SK-N-SH (cell line): ENCODE measurements at regions not wholly inside any gene's neighbourhood (a gene's known extent, or its start where the extent isn't known, plus 50 kb on each side); places are given as distances from the start of the nearest gene placed in this dataset.

Experiments
- CTCF ChIA-PET: fragments of 300-600, 350-600 bp; formaldehyde crosslinking; extraction: SDS; loops from one replicate; lab custom pipeline; 2021; lab: Yijun Ruan, JAX
- POLR2A ChIA-PET: fragments of 350-600 bp; sonication (Branson Sonifier 250); formaldehyde crosslinking; extraction: SDS; loops from one replicate; lab custom pipeline; 2020; ENCODE audit warnings: antibody characterized with exemption, inconsistent platforms; lab: Yijun Ruan, JAX
- DNase-seq: peaks from one replicate; pipeline ENCODE4 v3.0.0; 2012
- H2AFZ ChIP-seq: fragments of 200-600 bp; sonication (generic); 2 replicates; pipeline ENCODE4 v1.8.1; 2016; ENCODE audit warnings: antibody characterized with exemption, mild to moderate bottlenecking, low read depth
- H3F3A ChIP-seq: fragments of 200-600 bp; sonication (generic); replicated peaks from 2 replicates; pipeline ENCODE3; 2016; ENCODE audit warnings: antibody characterized with exemption, mild to moderate bottlenecking; ENCODE audit not compliant: insufficient read depth
- H3K27ac ChIP-seq, 2 experiments: fragments of 200-500 bp in 1 of 2; fragments of 200-600 bp in 1 of 2; sonication (Bioruptor generic) in 1 of 2; sonication (generic), shearing (Covaris generic) in 1 of 2; 2 replicates each; pipeline versions ENCODE4 v1.5.1 to v1.6.1; 2014 to 2016; ENCODE audit warnings: low read depth in 2 of 2, inconsistent platforms in 1 of 2, low read length in 1 of 2, mild to moderate bottlenecking in 1 of 2, mixed read lengths in 1 of 2
- H3K27me3 ChIP-seq: fragments of 200-600 bp; sonication (generic), shearing (Covaris generic); 2 replicates; pipeline ENCODE4 v1.6.1; 2016; ENCODE audit warnings: mixed run types; ENCODE audit not compliant: insufficient read depth
- H3K36me3 ChIP-seq, 2 experiments: fragments of 200-500 bp in 1 of 2; fragments of 200-600 bp in 1 of 2; sonication (Bioruptor generic) in 1 of 2; sonication (generic) in 1 of 2; replicated peaks in 1 of 2; 2 replicates each; pipeline versions ENCODE3 to v1.5.1; 2014 to 2016; ENCODE audit warnings: low read length in 1 of 2, mild to moderate bottlenecking in 1 of 2; ENCODE audit not compliant: insufficient read depth in 2 of 2, control insufficient read depth in 1 of 2
- H3K4me1 ChIP-seq, 2 experiments: fragments of 200-500 bp in 1 of 2; fragments of 200-600 bp in 1 of 2; sonication (Bioruptor generic) in 1 of 2; sonication (generic), shearing (Covaris generic) in 1 of 2; 2 replicates each; pipeline versions ENCODE4 v1.5.1 to v1.6.1; 2014 to 2016; ENCODE audit warnings: low read depth in 1 of 2, low read length in 1 of 2, mixed run types in 1 of 2; ENCODE audit not compliant: insufficient read depth in 2 of 2, control insufficient read depth in 1 of 2
- H3K4me2 ChIP-seq: fragments of 200-600 bp; sonication (generic), shearing (Covaris generic); 2 replicates; pipeline ENCODE4 v1.6.1; 2017; ENCODE audit warnings: mixed run types
- H3K4me3 ChIP-seq, 2 experiments: fragments of 200-500 bp in 1 of 2; fragments of 200-600 bp in 1 of 2; sonication (Bioruptor generic) in 1 of 2; sonication (generic), shearing (Covaris generic) in 1 of 2; 2 replicates each; pipeline versions ENCODE4 v1.5.1 to v1.8.1; 2014 to 2016; ENCODE audit warnings: low read depth in 2 of 2, inconsistent platforms in 1 of 2, low read length in 1 of 2, mild to moderate bottlenecking in 1 of 2, mixed read lengths in 1 of 2, moderate library complexity in 1 of 2
- H3K79me2 ChIP-seq: fragments of 200-600 bp; sonication (generic); 2 replicates; pipeline ENCODE4 v1.8.1; 2017; ENCODE audit warnings: mild to moderate bottlenecking; ENCODE audit not compliant: insufficient read depth
- H3K9ac ChIP-seq: fragments of 200-600 bp; sonication (generic); 2 replicates; pipeline ENCODE4 v1.6.1; 2017; ENCODE audit warnings: mixed run types
- H3K9me2 ChIP-seq: fragments of 200-600 bp; sonication (generic); 2 replicates; pipeline ENCODE4 v1.6.1; 2017; ENCODE audit warnings: mixed run types
- H3K9me3 ChIP-seq: fragments of 200-600 bp; sonication (generic); 2 replicates; pipeline ENCODE4 v1.6.1; 2017; ENCODE audit warnings: mixed run types, mild to moderate bottlenecking, moderate library complexity
- H4K20me1 ChIP-seq: fragments of 200-600 bp; sonication (generic); 2 replicates; pipeline ENCODE4 v1.6.1; 2017; ENCODE audit warnings: mild to moderate bottlenecking, mixed run types; ENCODE audit not compliant: insufficient read depth
- EZH2phosphoT487 ChIP-seq: fragments of 200-600 bp; sonication (generic); IDR thresholded peaks from 2 replicates; pipeline ENCODE4 v1.6.1; 2017; ENCODE audit warnings: low read depth, mixed run types, mild to moderate bottlenecking, antibody characterized with exemption, moderate library complexity, borderline replicate concordance
- FOSL2 ChIP-seq: IDR thresholded peaks from 2 replicates; pipeline ENCODE4 v1.4.0; 2012; ENCODE audit warnings: low read depth, mild to moderate bottlenecking, moderate library complexity, borderline replicate concordance
- FOXJ3 ChIP-seq: sonication (generic); formaldehyde crosslinking; IDR thresholded peaks from 2 replicates; pipeline ENCODE4 v1.5.1; 2020; ENCODE audit warnings: mild to moderate bottlenecking, missing genetic modification reagents
- FOXM1 ChIP-seq: IDR thresholded peaks from 2 replicates; pipeline ENCODE4 v1.4.0; 2012; ENCODE audit warnings: low read depth, mild to moderate bottlenecking
- GABPA ChIP-seq: IDR thresholded peaks from 2 replicates; pipeline ENCODE4 v1.4.0; 2012; ENCODE audit warnings: low read depth, mild to moderate bottlenecking
- GATA2 ChIP-seq: sonication (generic); formaldehyde crosslinking; IDR thresholded peaks from 2 replicates; pipeline ENCODE4 v1.5.0; 2020; ENCODE audit warnings: mild to moderate bottlenecking, missing genetic modification reagents
- JUND ChIP-seq: IDR thresholded peaks from 2 replicates; pipeline ENCODE4 v1.4.0; 2012
- MXI1 ChIP-seq: IDR thresholded peaks from 2 replicates; pipeline ENCODE4 v1.6.1; 2012; ENCODE audit warnings: mild to moderate bottlenecking, low read depth, low read length, improper control_type of control experiment
- NFIC ChIP-seq: IDR thresholded peaks from 2 replicates; pipeline ENCODE4 v1.4.0; 2012; ENCODE audit warnings: borderline replicate concordance
- NRF1 ChIP-seq: IDR thresholded peaks from 2 replicates; pipeline ENCODE4 v1.6.1; 2012; ENCODE audit warnings: low read depth, mild to moderate bottlenecking, low read length
- POLR2AphosphoS5 ChIP-seq: IDR thresholded peaks from 2 replicates; pipeline ENCODE4 v1.6.1; 2012; ENCODE audit warnings: low read depth, low read length
- RAD21 ChIP-seq: IDR thresholded peaks from 2 replicates; pipeline ENCODE4 v1.6.1; 2012; ENCODE audit warnings: mild to moderate bottlenecking, low read length
- SIN3A ChIP-seq: IDR thresholded peaks from 2 replicates; pipeline ENCODE4 v1.6.1; 2012; ENCODE audit warnings: low read depth, mild to moderate bottlenecking, low read length, moderate library complexity, borderline replicate concordance
- SMC3 ChIP-seq: IDR thresholded peaks from 2 replicates; pipeline ENCODE4 v1.6.1; 2012; ENCODE audit warnings: low read depth, low read length, improper control_type of control experiment
- TAF1 ChIP-seq: IDR thresholded peaks from 2 replicates; pipeline ENCODE4 v1.6.1; 2012; ENCODE audit warnings: low read depth, mild to moderate bottlenecking, low read length, moderate library complexity, borderline replicate concordance
- TEAD4 ChIP-seq: IDR thresholded peaks from 2 replicates; pipeline ENCODE4 v1.4.0; 2012; ENCODE audit warnings: mild to moderate bottlenecking, borderline replicate concordance; ENCODE audit not compliant: insufficient read depth
- YY1 ChIP-seq: IDR thresholded peaks from 2 replicates; pipeline ENCODE4 v1.4.0; 2012; ENCODE audit warnings: low read depth, mild to moderate bottlenecking
- WGBS: methylation state at CpG from one replicate; pipeline ENCODE4 v1.1.6; 2017; ENCODE audit warnings: low lambda C conversion rate; 5-methylcytosine and 5-hydroxymethylcytosine counted together
- small RNA-seq, 7 experiments: library from RNA; depleted of rRNA; stranded (forward); fragments of <200 nt; gene quantifications; one replicate each; pipeline ENCODE3, GENCODE V24; 2012
- TF ChIP-seq, protein P1 (sequence below): IDR thresholded peaks from 2 replicates; pipeline ENCODE4 v1.6.1; 2012; ENCODE audit warnings: mild to moderate bottlenecking, low read depth, low read length, moderate library complexity
- TF ChIP-seq, protein P2 (sequence below): fragments of 150-350 bp; IDR thresholded peaks from 2 replicates; pipeline ENCODE4 v1.6.1; 2017; ENCODE audit warnings: antibody characterized with exemption, low read length, low read depth, borderline replicate concordance
- TF ChIP-seq, protein P3 (sequence below): IDR thresholded peaks from 2 replicates; pipeline ENCODE4 v1.4.0; 2012; ENCODE audit warnings: low read depth, borderline replicate concordance

DNA sequence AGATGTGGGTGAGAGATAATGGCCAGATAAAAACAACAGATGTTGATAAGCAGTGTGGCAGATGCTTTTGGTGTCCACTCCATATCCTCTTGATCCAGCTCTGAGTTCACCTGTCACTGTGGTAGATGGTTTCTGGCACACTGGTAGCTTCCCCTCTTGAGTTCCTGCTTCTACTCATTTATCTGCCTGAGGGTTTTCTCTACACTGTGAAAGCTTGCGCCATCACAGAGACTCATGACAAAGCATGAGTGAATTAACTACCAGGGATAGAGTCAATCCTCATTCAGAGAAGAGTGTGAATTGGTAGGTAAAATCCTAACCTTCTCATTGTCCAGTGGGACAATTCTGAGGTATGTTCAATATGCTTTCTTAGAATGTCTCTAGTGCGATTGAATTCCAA, 50.0 kb upstream of the ARHGEF26 start:
- no peaks in the 10 kb centered on the region for H3K36me3 ChIP-seq
- no peaks in the 10 kb centered on the region for H3K27me3 ChIP-seq
- H3K27ac ChIP-seq: no peak overlapping the region
- H3K9me3 ChIP-seq: no peaks in the 10 kb centered on the region; the same call in 1 of the 2 replicates
- ChIA-PET POLR2A (no interaction called here), CTCF (no interaction called here)
- no peaks in the 10 kb centered on the region for H3F3A ChIP-seq
- no peaks in the 10 kb centered on the region for H3K9me2 ChIP-seq
- H3K4me1 ChIP-seq: no peaks in the 10 kb centered on the region
- no peaks in the 10 kb centered on the region for H3K79me2 ChIP-seq
- no peak overlapping the region for H2AFZ ChIP-seq
- H4K20me1 ChIP-seq: no peaks in the 10 kb centered on the region
- H3K4me3 ChIP-seq: no peak overlapping the region
- TF ChIP-seq, protein P1, sequence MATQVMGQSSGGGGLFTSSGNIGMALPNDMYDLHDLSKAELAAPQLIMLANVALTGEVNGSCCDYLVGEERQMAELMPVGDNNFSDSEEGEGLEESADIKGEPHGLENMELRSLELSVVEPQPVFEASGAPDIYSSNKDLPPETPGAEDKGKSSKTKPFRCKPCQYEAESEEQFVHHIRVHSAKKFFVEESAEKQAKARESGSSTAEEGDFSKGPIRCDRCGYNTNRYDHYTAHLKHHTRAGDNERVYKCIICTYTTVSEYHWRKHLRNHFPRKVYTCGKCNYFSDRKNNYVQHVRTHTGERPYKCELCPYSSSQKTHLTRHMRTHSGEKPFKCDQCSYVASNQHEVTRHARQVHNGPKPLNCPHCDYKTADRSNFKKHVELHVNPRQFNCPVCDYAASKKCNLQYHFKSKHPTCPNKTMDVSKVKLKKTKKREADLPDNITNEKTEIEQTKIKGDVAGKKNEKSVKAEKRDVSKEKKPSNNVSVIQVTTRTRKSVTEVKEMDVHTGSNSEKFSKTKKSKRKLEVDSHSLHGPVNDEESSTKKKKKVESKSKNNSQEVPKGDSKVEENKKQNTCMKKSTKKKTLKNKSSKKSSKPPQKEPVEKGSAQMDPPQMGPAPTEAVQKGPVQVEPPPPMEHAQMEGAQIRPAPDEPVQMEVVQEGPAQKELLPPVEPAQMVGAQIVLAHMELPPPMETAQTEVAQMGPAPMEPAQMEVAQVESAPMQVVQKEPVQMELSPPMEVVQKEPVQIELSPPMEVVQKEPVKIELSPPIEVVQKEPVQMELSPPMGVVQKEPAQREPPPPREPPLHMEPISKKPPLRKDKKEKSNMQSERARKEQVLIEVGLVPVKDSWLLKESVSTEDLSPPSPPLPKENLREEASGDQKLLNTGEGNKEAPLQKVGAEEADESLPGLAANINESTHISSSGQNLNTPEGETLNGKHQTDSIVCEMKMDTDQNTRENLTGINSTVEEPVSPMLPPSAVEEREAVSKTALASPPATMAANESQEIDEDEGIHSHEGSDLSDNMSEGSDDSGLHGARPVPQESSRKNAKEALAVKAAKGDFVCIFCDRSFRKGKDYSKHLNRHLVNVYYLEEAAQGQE: no peak
- TF ChIP-seq NFIC (no peak), YY1 (no peak), TEAD4 (no peak), RAD21 (no peak), FOSL2 (no peak), FOXJ3 (CRISPR knock-in tag) (no peak), SMC3 (no peak), EZH2phosphoT487 (no peak), TAF1 (no peak), JUND (no peak), NRF1 (no peak), GATA2 (CRISPR knock-in tag) (no peak), GABPA (no peak), SIN3A (no peak), MXI1 (no peak), FOXM1 (no peak), POLR2AphosphoS5 (no peak)
- TF ChIP-seq, protein P2, sequence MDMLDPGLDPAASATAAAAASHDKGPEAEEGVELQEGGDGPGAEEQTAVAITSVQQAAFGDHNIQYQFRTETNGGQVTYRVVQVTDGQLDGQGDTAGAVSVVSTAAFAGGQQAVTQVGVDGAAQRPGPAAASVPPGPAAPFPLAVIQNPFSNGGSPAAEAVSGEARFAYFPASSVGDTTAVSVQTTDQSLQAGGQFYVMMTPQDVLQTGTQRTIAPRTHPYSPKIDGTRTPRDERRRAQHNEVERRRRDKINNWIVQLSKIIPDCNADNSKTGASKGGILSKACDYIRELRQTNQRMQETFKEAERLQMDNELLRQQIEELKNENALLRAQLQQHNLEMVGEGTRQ: no peak
- TF ChIP-seq, protein P3, sequence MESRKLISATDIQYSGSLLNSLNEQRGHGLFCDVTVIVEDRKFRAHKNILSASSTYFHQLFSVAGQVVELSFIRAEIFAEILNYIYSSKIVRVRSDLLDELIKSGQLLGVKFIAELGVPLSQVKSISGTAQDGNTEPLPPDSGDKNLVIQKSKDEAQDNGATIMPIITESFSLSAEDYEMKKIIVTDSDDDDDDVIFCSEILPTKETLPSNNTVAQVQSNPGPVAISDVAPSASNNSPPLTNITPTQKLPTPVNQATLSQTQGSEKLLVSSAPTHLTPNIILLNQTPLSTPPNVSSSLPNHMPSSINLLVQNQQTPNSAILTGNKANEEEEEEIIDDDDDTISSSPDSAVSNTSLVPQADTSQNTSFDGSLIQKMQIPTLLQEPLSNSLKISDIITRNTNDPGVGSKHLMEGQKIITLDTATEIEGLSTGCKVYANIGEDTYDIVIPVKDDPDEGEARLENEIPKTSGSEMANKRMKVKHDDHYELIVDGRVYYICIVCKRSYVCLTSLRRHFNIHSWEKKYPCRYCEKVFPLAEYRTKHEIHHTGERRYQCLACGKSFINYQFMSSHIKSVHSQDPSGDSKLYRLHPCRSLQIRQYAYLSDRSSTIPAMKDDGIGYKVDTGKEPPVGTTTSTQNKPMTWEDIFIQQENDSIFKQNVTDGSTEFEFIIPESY: no peak
- DNase-seq: no peak
- H3K4me2 ChIP-seq: no peak overlapping the region
- 33% methylated on average over 2 of the region's 2 CpGs for WGBS
- H3K9ac ChIP-seq: no peak overlapping the region

Small RNA genes lying in the stretch of these regions (small RNA-seq; reads per million reads assigned to genes)
- gene RF00019 (0 reads per million in 7 experiments), gene RF00096 (0 reads per million in 7 experiments), gene RNU6-901P (0 reads per million in 7 experiments)
